OCI-LY3 (cell line): ENCODE measurements at regions not wholly inside any gene's neighbourhood (a gene's known extent, or its start where the extent isn't known, plus 50 kb on each side); places are given as distances from the start of the nearest gene placed in this dataset.

Source experiments
- H2AFZ ChIP-seq: fragments of 200-600, 300-600 bp; shearing (Covaris generic); 2 replicates; pipeline ENCODE4 v1.6.0; 2014; ENCODE audit warnings: antibody characterized with exemption, low read depth, low read length
- H3K27ac ChIP-seq: fragments of 200-600, 300-600 bp; sonication (generic); 2 replicates; pipeline ENCODE4 v1.5.1; 2014; ENCODE audit warnings: mild to moderate bottlenecking, low read length, moderate library complexity, mixed read lengths
- H3K27me3 ChIP-seq: fragments of 200-600, 300-600 bp; sonication (generic); 2 replicates; pipeline ENCODE4 v1.6.1; 2014; ENCODE audit warnings: low read depth, low read length, mixed read lengths
- H3K36me3 ChIP-seq: fragments of 200-600, 300-600 bp; sonication (generic); replicated peaks from 2 replicates; pipeline ENCODE3; 2014; ENCODE audit warnings: low read depth, low read length, mixed read lengths
- H3K4me1 ChIP-seq: fragments of 300-600, 200-600 bp; sonication (generic); 2 replicates; pipeline ENCODE4 v1.6.1; 2014; ENCODE audit warnings: low read length, mixed read lengths
- H3K4me2 ChIP-seq: fragments of 200-600, 300-600 bp; sonication (generic); 2 replicates; pipeline ENCODE4 v1.6.1; 2014; ENCODE audit warnings: low read length, mixed read lengths
- H3K4me3 ChIP-seq: fragments of 300-600, 200-600 bp; sonication (generic); 2 replicates; pipeline ENCODE4 v1.5.1; 2014; ENCODE audit warnings: antibody characterized with exemption, mild to moderate bottlenecking, low read length, moderate library complexity
- H3K79me2 ChIP-seq: fragments of 300-600, 200-600 bp; shearing (Covaris generic); 2 replicates; pipeline ENCODE4 v1.6.1; 2014; ENCODE audit warnings: mild to moderate bottlenecking, low read length, mixed read lengths
- H3K9ac ChIP-seq: fragments of 300-600, 200-600 bp; shearing (Covaris generic); 2 replicates; pipeline ENCODE4 v1.6.0; 2014; ENCODE audit warnings: mild to moderate bottlenecking, low read length, moderate library complexity
- H3K9me3 ChIP-seq: fragments of 200-600, 300-600 bp; shearing (Covaris generic); 2 replicates; pipeline ENCODE4 v1.6.1; 2014; ENCODE audit warnings: low read length, mixed read lengths; ENCODE audit not compliant: insufficient read depth
- H4K20me1 ChIP-seq: fragments of 200-600, 300-600 bp; sonication (generic); 2 replicates; pipeline ENCODE4 v1.6.1; 2016; ENCODE audit warnings: low read length, mixed read lengths; ENCODE audit not compliant: insufficient read depth
- CTCF ChIP-seq: fragments of 200-600, 300-600 bp; sonication (generic); IDR thresholded peaks from 2 replicates; pipeline ENCODE4 v1.5.1; 2014; ENCODE audit warnings: antibody characterized with exemption, low read length, low read depth
- EZH2phosphoT487 ChIP-seq: fragments of 200-600 bp; shearing (Covaris generic); IDR thresholded peaks from 2 replicates; pipeline ENCODE4 v1.6.1; 2018; ENCODE audit warnings: antibody characterized with exemption, mixed run types, low read depth

- H3K36me3 ChIP-seq, result peaks cover 4% of the 10 kb centered on the region
- H3K4me1 ChIP-seq, result no peaks in the 10 kb centered on the region
- H3K9me3 ChIP-seq, result no peaks in the 10 kb centered on the region
- H3K4me2 ChIP-seq, result no peak overlapping the region
- H4K20me1 ChIP-seq, result no peaks in the 10 kb centered on the region
- no peaks in the 10 kb centered on the region for H3K79me2 ChIP-seq
- H3K9ac ChIP-seq, result no peak overlapping the region
- TF ChIP-seq EZH2phosphoT487 (no peak), CTCF (no peak)
- H3K27me3 ChIP-seq, result no peaks in the 10 kb centered on the region
- no peak overlapping the region for H3K4me3 ChIP-seq
- no peak overlapping the region for H3K27ac ChIP-seq
- no peak overlapping the region for H2AFZ ChIP-seq
These were observed 118.2 kb downstream of the CD83 start for GRCh38 chr6:14235653-14236356.

GRCh38 chr6:14239097-14239496 is 121.5 kb downstream of the CD83 start:
- no peaks in the 10 kb centered on the region for H4K20me1 ChIP-seq
- no peak overlapping the region for H2AFZ ChIP-seq
- no peak overlapping the region for H3K9ac ChIP-seq
- H3K36me3 ChIP-seq, result peaks cover 7% of the 10 kb centered on the region
- no peak overlapping the region for H3K4me2 ChIP-seq
- TF ChIP-seq EZH2phosphoT487 (no peak), CTCF (no peak)
- no peaks in the 10 kb centered on the region for H3K9me3 ChIP-seq
- no peaks in the 10 kb centered on the region for H3K27me3 ChIP-seq
- H3K79me2 ChIP-seq, result no peaks in the 10 kb centered on the region
- peaks cover 5% of the 10 kb centered on the region; the same call in 1 of the 2 replicates for H3K4me1 ChIP-seq
- no peak overlapping the region for H3K27ac ChIP-seq
- H3K4me3 ChIP-seq, result no peak overlapping the region

GRCh38 chr6:14240411-14241166 is 123.0 kb downstream of the CD83 start:
- no peak overlapping the region for H3K4me2 ChIP-seq
- TF ChIP-seq EZH2phosphoT487 (no peak), CTCF (no peak)

More at GRCh38 chr6:14240411-14241166, 123.0 kb downstream of the CD83 start:
- Histone ChIP-seq H3K27ac (no peak overlapping the region), H3K4me1 (peaks cover 5% of the 10 kb centered on the region; the same call in 1 of the 2 replicates), H4K20me1 (no peaks in the 10 kb centered on the region), H3K9ac (no peak overlapping the region), H3K36me3 (peaks cover 7% of the 10 kb centered on the region), H3K9me3 (no peaks in the 10 kb centered on the region), H3K27me3 (no peaks in the 10 kb centered on the region), H3K4me3 (no peak overlapping the region), H2AFZ (no peak overlapping the region), H3K79me2 (no peaks in the 10 kb centered on the region)
